WTC11 (cell line): ENCODE measurements at regions not wholly inside any gene's neighbourhood (a gene's known extent, or its start where the extent isn't known, plus 50 kb on each side); places are given as distances from the start of the nearest gene placed in this dataset.

ENCODE experiments used
- ATAC-seq: fragments of 200-7000 bp; cut with Tn5 transposase; 2 replicates; pipeline ENCODE4 v1.10.0; 2021; ENCODE audit warnings: mild to moderate bottlenecking, moderate library complexity
- CTCF ChIA-PET: fragments of 300-600 bp; sonication (Branson Sonifier 250); formaldehyde crosslinking; loops from one replicate; lab custom pipeline; 2021; ENCODE audit warnings: antibody characterized with exemption; lab: Charles Lee
- POLR2A ChIA-PET: fragments of 350-600 bp; sonication (Branson Sonifier 250); formaldehyde crosslinking; loops from one replicate; lab custom pipeline; 2021; ENCODE audit warnings: antibody characterized with exemption; lab: Charles Lee
- DNase-seq: peaks from one replicate; pipeline ENCODE4 v3.0.0; 2021; ENCODE audit warnings: low spot score
- H3K27ac Mint-ChIP-seq: 2 replicates; pipeline ENCODE4 v1.8.0; 2021; ENCODE audit warnings: mixed read lengths
- H3K27me3 Mint-ChIP-seq: 2 replicates; pipeline ENCODE4 v1.8.0; 2021; ENCODE audit warnings: low read depth, mild to moderate bottlenecking, moderate library complexity, mixed read lengths
- H3K36me3 Mint-ChIP-seq: 2 replicates; pipeline ENCODE4 v1.8.0; 2021; ENCODE audit warnings: mixed read lengths
- H3K4me1 Mint-ChIP-seq: 2 replicates; pipeline ENCODE4 v1.8.0; 2022; ENCODE audit warnings: mixed read lengths
- H3K4me3 Mint-ChIP-seq: 2 replicates; pipeline ENCODE4 v1.8.0; 2021; ENCODE audit warnings: mild to moderate bottlenecking, moderate library complexity, mixed read lengths
- H3K9me3 Mint-ChIP-seq: 2 replicates; pipeline ENCODE4 v1.8.0; 2021; ENCODE audit warnings: mixed read lengths
- CDX4 ChIP-seq: fragments of 250-450 bp; sonication (Bioruptor Pico); IDR thresholded peaks from 2 replicates; pipeline ENCODE4 v1.9.0; 2021; ENCODE audit warnings: moderate library complexity, mild to moderate bottlenecking, inconsistent platforms, borderline replicate concordance
- E2F5 ChIP-seq: sonication (generic); formaldehyde crosslinking; IDR thresholded peaks from 2 replicates; pipeline ENCODE4 v1.8.1; 2022; ENCODE audit warnings: mild to moderate bottlenecking, moderate library complexity, missing genetic modification reagents
- GRHL2 ChIP-seq: fragments of 250-450 bp; sonication (Bioruptor Pico); IDR thresholded peaks from 2 replicates; pipeline ENCODE4 v1.8.0; 2022; ENCODE audit warnings: mild to moderate bottlenecking, moderate library complexity; ENCODE audit not compliant: insufficient replicate concordance, severe bottlenecking
- GTF2I ChIP-seq: fragments of 250-450 bp; sonication (Bioruptor Pico); conservative IDR thresholded peaks from 2 replicates; pipeline ENCODE4 v1.4.0; 2021; ENCODE audit warnings: mild to moderate bottlenecking
- IRF2 ChIP-seq: sonication (generic); formaldehyde crosslinking; IDR thresholded peaks from 2 replicates; pipeline ENCODE4 v1.8.0; 2022; ENCODE audit warnings: low read depth, missing genetic modification reagents, borderline replicate concordance
- PRRX2 ChIP-seq: fragments of 250-450 bp; sonication (Bioruptor Pico); IDR thresholded peaks from 2 replicates; pipeline ENCODE4 v1.8.0; 2021; ENCODE audit warnings: mild to moderate bottlenecking
- SMAD4 ChIP-seq: sonication (generic); formaldehyde crosslinking; IDR thresholded peaks from 2 replicates; pipeline ENCODE4 v1.8.0; 2022; ENCODE audit warnings: mild to moderate bottlenecking, missing genetic modification reagents
- STAT6 ChIP-seq: sonication (generic); formaldehyde crosslinking; conservative IDR thresholded peaks from 2 replicates; pipeline ENCODE4 v1.8.1; 2023; ENCODE audit warnings: mild to moderate bottlenecking, low read depth, missing genetic modification reagents, moderate library complexity
- ZBTB43 ChIP-seq: sonication (generic); formaldehyde crosslinking; IDR thresholded peaks from 2 replicates; pipeline ENCODE4 v1.8.1; 2023; ENCODE audit warnings: mild to moderate bottlenecking, missing genetic modification reagents
- ZNF138 ChIP-seq: sonication (generic); formaldehyde crosslinking; conservative IDR thresholded peaks from 2 replicates; pipeline ENCODE4 v1.8.1; 2022; ENCODE audit warnings: mild to moderate bottlenecking, moderate library complexity, missing genetic modification reagents
- ZNF317 ChIP-seq: sonication (generic); formaldehyde crosslinking; IDR thresholded peaks from 2 replicates; pipeline ENCODE4 v1.8.1; 2023; ENCODE audit warnings: low read depth, mild to moderate bottlenecking, moderate library complexity, missing genetic modification reagents, borderline replicate concordance
- ZNF423 ChIP-seq: fragments of 250-450 bp; sonication (Bioruptor Pico); IDR thresholded peaks from 2 replicates; pipeline ENCODE4 v2.1.2; 2022; ENCODE audit warnings: mild to moderate bottlenecking, moderate library complexity
- ZNF425 ChIP-seq: fragments of 250-450 bp; sonication (Bioruptor Pico); conservative IDR thresholded peaks from 2 replicates; pipeline ENCODE4 v1.9.0; 2021; ENCODE audit warnings: mild to moderate bottlenecking
- ZSCAN18 ChIP-seq: fragments of 250-450 bp; sonication (Bioruptor Pico); IDR thresholded peaks from 2 replicates; pipeline ENCODE4 v2.1.2; 2022; ENCODE audit warnings: mild to moderate bottlenecking, moderate library complexity
- TF ChIP-seq, protein P1 (sequence below): sonication (generic); formaldehyde crosslinking; IDR thresholded peaks from 2 replicates; pipeline ENCODE4 v1.8.0; 2023; ENCODE audit warnings: missing genetic modification reagents, mild to moderate bottlenecking, borderline replicate concordance

GRCh38 chr17:54418467-54418866 lies 482.2 kb upstream of the TOM1L1 start (continued):
- no peak for TF ChIP-seq ZBTB43 (CRISPR knock-in tag)
- TF ChIP-seq ZSCAN18 (CRISPR knock-in tag): no peak
- TF ChIP-seq PRRX2: no peak

DNA sequence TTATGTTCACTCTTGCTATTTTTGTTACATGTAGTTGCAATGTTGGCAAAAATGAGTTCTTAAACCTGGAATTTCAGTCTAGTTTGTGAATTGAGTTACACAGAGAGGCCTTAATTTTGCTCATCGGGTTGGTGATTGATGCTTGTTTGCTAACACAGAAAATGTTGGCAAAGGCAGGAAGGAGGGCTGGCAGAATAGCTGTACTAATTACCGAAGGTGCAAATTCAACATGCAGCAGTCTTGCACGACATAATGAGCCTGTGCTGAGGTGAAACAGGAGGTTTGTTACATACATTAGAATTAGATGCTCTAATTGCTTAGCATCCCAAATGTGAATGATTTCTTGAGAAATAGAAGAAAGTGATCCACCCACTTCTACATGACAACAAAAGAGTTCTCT lies 475.0 kb upstream of the TOM1L1 start:
- Mint-ChIP-seq H3K27ac (peak overlapping the region; percentile 5; the same call in 1 of the 2 replicates), H3K4me3 (no peak overlapping the region), H3K9me3 (peaks cover 59% of the 10 kb centered on the region), H3K27me3 (no peaks in the 10 kb centered on the region; the same call in 1 of the 2 replicates), H3K4me1 (peaks cover 15% of the 10 kb centered on the region), H3K36me3 (peaks cover 51% of the 10 kb centered on the region)
- TF ChIP-seq IRF2 (CRISPR knock-in tag): no peak
- TF ChIP-seq CDX4: no peak
- TF ChIP-seq ZNF317: no peak
- TF ChIP-seq SMAD4 (CRISPR knock-in tag): no peak
- TF ChIP-seq ZNF138: no peak
- TF ChIP-seq ZNF423: no peak
- TF ChIP-seq STAT6 (CRISPR knock-in tag): no peak
- no peak for TF ChIP-seq GTF2I (CRISPR knock-in tag)
- TF ChIP-seq ZNF425 (CRISPR knock-in tag): no peak
- TF ChIP-seq, protein P1, sequence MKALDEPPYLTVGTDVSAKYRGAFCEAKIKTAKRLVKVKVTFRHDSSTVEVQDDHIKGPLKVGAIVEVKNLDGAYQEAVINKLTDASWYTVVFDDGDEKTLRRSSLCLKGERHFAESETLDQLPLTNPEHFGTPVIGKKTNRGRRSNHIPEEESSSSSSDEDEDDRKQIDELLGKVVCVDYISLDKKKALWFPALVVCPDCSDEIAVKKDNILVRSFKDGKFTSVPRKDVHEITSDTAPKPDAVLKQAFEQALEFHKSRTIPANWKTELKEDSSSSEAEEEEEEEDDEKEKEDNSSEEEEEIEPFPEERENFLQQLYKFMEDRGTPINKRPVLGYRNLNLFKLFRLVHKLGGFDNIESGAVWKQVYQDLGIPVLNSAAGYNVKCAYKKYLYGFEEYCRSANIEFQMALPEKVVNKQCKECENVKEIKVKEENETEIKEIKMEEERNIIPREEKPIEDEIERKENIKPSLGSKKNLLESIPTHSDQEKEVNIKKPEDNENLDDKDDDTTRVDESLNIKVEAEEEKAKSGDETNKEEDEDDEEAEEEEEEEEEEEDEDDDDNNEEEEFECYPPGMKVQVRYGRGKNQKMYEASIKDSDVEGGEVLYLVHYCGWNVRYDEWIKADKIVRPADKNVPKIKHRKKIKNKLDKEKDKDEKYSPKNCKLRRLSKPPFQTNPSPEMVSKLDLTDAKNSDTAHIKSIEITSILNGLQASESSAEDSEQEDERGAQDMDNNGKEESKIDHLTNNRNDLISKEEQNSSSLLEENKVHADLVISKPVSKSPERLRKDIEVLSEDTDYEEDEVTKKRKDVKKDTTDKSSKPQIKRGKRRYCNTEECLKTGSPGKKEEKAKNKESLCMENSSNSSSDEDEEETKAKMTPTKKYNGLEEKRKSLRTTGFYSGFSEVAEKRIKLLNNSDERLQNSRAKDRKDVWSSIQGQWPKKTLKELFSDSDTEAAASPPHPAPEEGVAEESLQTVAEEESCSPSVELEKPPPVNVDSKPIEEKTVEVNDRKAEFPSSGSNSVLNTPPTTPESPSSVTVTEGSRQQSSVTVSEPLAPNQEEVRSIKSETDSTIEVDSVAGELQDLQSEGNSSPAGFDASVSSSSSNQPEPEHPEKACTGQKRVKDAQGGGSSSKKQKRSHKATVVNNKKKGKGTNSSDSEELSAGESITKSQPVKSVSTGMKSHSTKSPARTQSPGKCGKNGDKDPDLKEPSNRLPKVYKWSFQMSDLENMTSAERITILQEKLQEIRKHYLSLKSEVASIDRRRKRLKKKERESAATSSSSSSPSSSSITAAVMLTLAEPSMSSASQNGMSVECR (CRISPR knock-in tag): no peak
- TF ChIP-seq ZSCAN18 (CRISPR knock-in tag): no peak
- TF ChIP-seq GRHL2 (CRISPR knock-in tag): no peak
- TF ChIP-seq E2F5: no peak
- ChIA-PET CTCF (no interaction called here), POLR2A (no interaction called here)
- DNase-seq (no peak), ATAC-seq (no peak)
